HuH-7 (cell line): ENCODE measurements at regions not wholly inside any gene's neighbourhood (a gene's known extent, or its start where the extent isn't known, plus 50 kb on each side); places are given as distances from the start of the nearest gene placed in this dataset.
A peak's percentile ranks its signal among the peaks of the same experiment; 100 is the strongest.

Source experiments
- DNase-seq: peaks from one replicate; pipeline ENCODE4 v3.0.0; 2011; ENCODE audit warnings: low spot score

DNA sequence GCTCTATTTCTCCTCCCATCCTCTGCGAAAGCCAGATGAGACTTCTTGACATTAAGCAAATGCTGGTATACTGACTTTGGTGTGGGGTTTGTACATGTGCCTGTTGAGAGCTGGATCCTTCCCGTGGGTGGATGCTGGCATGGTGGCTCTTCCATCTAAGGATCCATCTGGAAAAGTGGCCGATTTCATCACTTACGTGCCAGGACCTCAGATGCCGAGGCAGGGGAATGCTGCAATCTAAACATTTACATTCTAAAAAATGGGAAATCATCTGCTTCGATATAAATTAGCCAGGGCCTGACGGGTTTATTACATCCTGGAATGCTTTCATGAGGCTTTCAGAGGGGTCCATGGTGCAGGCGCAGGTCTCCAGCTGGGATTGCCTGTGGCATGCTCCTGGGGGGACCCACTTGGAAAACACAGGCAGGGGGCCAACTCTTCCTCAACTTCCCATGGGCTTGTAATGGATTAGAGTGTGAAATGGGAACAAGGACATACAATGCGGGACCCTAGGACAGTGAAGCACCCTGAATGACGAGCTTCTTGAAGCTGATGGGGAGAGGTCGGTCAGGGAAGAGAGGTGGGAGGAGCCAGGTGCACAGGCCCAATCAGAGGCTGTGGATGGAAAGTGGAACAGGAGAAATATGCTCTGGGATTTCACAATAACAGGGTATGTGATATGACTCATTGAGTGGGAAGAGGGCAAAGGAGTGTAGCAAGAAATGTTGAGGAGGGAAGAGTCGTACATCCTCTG is 105.5 kb upstream of the PITX1 start:
- peak; percentile 58 for DNase-seq

DNA sequence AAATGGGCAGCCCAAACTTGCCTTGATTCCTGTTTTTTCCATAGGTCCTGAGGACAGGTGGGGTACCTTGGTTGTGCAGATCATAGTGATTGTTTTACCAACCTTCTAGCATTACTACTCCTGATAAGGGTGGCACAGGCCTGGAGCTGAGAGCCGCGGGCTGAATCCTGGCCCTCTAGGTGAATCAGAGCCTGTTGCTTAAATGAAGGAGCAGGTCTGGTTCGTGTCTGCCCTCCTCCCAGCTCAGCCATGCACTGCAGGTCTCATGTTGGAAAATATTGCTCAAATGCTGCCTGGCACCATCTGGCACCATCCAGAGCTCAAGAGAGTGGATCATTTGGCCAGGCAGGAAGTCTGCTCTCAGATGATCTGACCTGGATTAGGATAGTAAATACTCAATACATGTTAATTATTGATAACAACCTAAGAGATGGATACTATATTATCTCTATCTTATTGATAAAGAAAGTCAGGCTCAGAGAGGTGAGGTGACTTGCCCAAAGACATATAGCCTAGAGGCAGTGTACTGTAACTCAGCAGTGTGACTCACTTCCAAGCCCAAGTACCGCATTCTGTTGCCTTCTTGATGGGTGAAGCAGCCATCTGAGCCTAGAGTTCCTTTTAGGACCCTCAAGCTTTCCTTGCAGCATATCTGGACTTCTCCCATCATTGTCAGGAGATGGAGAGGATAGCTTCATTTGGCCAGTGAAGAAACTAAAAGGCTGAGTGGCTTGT is 104.3 kb upstream of the PITX1 start:
- DNase-seq = no peak

DNA sequence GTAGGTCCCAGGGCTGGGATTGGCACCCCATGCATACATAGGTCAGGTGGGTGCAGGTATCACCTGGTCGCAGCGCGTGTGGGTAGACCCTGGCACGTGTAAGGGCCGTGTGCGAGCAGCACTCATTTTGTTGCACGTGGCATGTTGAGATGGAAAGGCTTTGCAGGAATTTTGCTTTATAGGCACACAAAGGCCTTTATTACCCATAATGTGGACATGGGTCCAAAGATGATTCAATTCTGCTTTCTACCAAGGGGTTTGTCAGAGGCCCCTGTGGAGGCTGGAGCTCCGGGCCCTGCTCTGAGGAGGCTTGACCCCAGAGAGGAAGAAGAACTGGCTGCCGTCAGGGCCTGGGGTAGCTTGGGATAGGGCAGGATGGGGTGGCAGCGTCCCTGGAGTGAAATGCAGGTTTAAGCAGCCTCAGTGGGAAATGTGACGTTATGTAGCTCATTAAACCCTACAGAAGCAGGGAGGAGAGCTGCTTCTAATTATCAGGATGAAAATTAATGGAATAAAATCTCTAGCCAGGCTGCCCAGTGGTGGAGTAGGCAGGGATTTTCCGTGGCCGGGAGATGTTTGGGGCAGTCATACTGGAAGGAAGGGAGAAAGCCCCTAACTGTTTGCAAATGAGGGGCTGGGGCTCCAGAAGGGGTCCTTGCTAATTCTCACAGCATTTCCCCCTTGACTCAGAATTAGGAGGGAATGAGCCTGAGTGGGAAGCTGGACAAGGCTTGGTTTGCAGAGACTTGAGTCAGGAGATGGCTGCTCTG is 103.3 kb upstream of the PITX1 start:
- no peak for DNase-seq

DNA sequence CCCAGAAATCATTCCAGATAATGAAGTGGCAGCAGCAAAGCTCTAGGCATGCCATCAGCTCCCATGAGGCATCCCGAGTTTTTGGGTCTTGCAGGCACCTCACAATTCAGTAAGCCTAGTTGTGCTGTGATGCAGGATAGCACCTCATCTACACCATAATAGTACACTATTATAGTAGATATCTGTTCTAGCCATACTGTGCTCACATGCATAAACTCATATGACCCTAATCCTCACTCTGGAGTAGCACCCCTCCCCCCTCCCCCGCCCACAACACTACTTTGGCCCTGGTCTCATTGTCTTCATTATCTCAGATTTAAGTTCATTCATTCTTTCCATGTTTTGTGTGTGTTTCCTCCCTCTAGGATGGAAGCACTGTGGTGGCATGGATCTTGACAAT is 102.5 kb upstream of the PITX1 start:
- DNase-seq = no peak

DNA sequence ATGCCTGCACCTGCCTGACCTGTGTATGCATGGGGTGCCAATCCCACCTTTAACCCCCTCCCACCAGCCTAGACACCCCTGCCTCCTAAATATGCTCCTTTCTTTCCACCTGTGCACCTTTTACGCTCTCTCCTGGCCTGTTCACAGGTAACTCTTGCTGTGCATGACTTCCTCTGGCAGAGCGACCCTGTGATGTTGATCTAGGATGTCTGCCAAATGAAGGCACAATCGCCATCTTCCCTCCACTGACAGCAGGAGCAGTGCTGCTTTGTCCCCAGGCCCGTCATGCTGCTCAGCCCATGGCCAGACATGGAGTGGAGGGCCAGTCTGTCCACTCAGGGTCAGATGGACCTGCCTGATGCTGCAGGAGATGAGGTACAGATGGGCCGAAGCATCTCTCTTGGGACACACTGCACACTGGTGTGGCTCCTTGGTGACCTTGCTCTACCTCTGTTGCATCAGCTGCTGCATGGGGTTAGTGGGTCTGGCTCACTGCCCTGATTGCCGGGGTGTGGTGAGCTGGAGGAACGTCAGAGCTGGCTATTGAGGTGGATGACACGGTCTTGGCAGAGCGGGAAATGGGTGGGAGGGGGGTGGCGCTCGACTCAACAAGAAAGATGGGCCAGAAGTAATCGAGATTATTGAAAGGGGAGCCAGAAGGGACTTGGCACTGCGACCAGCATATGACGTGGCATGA is 101.7 kb upstream of the PITX1 start:
- no peak for DNase-seq

DNA sequence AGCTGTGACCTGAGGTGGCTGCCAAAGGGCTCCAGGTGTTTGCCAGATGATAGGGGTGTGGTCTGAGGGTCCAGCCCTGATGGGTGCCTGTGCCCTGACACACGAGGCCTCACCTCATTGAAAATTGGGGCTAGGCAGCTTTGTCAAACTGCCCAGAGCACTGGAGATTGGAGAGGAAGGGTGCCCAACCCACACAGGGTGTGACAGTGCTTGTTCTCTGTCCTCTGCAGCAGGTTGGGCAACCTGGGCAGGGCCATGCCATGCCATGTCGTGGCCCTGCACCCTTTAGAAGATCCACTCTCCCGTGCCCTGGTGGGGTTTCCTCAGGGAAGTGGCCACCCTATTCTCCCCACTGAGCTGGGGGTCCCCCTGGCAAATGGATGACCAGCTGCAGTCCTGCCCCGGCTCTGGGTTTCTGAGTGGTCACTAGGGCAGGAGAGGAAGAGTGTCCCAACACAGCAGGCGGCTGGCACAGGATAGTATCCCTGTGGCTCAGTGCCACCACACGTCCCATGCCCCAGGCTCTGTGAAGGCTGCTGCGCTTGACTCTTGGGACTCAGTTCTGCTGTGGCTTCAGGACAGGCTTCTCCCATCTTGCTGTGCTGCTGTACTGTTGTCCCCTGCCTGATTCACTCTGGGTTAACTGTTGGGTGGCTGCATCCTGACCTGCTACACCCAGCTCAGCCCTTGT is 100.8 kb upstream of the PITX1 start:
- DNase-seq = no peak

DNA sequence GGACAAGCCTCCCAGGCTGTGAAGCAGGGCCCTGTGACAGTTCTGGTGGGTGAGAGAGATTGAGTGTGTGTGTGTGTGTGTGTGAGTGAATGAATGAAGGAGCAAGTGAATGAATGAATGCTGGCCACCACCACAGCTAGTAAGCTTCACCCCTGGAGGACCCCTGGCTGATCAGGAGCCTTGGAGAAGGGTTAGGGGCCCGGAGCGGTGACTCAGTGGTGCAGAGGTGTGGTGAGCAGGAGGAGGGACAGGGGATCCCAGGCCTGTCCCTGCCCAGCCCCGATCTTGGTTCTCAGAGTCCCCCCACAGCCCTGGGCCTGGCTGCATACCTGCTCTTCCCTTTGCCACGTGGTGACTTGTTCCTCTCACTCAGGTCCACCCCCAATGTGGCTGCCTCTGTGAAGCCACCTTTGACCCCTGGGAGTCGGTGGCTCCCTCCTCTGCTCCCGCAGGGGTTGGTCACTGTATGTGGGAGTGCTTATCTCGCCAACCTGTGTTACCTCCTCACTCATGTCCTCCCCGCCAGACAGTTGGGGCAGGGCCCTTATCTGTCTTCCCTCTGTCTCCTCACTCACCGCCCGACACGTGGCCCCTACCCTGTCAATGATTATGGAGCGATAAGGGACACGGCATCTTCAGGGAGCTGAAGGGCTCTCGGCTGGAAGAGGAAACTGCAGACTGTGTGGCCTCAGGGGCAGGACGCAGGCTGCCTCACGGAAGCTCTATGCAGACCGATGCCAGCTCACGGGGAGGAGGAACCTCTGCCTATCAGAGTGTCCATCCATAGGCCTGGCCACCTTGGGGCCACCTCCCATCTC is 99.9 kb upstream of the PITX1 start:
- DNase-seq = peak; percentile 51

DNA sequence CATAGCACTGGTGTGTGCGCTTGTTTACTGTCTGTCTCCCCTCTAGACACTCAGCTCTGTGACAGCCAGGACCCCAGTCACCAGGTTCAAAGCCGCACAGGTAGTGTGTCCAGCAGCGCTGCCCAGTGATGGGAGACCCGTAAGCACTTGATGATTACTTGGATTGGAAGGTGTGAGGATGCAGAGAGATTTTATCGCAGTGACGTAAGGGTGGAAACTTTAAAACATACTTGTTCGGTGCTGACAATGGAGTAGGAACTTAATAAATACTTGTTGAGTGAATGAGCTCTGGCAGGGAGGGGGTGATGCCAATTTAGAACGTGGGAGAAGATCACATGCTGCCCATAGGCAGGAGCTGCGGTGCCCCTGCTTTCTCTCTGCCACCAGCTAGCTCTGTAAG is 99.2 kb upstream of the PITX1 start:
- no peak for DNase-seq

DNA sequence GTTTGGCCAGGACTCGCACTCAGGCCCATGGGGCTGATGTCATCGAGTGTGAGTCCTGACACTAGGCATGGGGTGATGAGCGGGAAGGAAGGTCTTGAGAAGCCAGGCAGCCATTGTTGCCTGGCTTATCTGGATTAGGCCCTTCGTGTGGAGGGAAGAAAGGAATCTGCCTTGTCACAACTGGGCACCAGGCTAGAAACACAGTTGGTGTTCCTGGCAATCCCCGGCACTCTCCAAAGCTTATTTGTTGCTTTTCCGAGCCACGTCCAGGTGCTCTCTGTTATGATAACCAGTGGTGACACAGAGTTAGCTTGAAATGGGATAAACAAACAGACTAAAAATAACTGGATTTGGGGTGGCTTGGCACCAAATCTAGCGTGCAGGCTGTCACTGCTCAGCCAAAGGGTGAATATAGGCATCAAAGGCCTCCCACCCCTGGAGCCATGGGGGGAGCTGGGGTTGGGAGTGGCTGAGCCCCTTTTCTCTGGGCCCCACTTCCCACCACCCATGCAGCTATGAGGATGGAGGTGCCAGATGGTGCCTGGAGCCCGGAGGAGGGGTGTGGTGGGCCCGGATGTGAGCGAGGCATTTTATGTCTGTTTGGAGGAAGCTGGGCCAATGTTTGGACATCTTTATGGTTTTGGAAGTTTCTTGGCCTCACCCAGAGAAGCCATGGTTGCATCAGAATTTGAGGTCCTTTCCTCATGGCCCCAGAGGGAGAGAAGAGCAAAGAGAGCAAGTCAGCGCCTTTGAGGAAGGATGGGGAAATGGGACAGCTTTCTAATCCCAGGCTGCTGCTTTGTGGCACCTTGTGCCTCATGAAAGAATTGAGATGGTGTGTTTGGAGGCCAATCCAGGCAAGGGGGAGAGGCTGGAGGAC is 98.0 kb upstream of the PITX1 start:
- no peak for DNase-seq

DNA sequence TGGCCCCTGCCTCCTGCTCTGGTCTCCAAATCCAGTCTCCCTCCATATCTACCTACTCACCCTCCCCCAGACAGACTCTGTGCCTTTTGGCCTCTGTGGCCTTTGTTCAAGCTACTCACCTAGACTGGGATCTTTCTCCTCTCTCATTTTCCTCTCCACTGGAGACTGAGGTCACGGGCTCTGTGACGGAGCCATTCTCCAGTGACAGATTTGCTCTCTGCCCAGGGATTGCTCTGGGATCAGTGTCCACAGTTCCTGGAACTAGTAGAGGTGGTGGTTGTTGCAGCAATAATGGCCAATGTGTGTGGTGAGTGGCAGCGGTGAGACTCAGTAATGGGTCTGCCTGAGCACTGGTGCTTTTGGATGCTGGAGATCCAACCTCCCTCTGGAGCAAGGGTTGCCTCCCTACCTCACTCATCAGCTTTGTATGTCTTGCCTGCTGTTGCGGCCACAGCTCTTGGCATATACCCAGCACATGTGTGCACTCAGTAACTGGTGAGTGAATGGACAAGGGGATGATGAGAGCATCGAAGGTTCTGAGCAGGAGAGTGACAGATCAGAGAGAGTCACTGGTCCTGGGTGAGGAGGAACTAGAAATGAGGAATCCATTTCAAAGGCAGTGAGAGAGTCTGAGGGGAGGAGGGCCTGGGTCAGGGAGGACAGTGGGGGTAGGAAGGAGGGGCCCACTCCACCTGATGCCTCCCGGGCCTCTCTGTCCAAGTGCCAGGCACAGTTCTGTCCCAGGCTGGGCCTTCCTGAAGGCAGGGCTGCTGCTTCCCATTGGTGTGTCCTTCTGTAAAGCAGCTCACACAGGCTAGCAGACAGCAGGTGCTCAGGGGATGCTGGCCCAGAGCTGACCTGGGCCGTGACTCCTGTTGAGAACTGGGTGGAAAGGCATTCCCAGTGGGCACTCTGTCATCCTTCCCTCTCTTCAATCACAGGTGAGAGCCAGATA is 96.5 kb upstream of the PITX1 start:
- DNase-seq = no peak

DNA sequence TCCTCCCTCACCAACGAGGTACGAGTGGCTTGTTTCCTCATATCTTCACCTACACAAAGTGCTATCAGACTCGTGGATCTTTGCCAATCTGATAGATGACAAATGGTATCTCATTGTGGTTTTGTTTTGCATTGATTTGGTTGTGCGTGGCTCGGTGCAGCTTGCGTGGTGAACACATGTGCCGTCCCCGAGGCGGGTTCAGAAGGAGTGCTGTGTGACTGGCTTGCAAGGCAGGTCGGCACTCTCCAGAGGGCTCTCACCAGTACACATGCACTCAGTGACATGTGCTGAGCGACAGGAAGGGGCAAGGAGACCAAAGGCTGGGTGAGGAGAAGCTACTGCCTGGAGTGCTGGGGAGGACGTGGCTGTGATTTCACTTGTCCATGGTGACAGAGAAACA is 95.3 kb upstream of the PITX1 start:
- no peak for DNase-seq

DNA sequence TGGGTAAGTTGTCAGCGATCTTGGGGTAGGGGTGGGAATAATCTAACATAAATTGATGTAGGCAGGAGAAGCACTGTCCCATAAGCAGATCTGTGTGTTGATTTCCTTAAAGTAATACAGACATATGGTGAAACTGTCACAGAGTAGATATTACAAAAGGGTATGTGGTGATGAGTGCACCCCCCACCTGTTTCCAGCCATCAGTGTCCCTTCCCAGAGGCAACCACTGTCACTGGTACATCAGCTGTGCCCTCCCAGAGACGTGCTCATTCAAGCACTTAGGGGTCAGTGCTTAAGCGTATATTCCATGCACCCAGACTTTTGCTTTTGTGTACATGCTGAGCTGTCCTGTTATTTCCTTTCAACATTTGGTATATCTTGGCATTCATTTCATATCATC is 94.3 kb upstream of the PITX1 start:
- no peak for DNase-seq

DNA sequence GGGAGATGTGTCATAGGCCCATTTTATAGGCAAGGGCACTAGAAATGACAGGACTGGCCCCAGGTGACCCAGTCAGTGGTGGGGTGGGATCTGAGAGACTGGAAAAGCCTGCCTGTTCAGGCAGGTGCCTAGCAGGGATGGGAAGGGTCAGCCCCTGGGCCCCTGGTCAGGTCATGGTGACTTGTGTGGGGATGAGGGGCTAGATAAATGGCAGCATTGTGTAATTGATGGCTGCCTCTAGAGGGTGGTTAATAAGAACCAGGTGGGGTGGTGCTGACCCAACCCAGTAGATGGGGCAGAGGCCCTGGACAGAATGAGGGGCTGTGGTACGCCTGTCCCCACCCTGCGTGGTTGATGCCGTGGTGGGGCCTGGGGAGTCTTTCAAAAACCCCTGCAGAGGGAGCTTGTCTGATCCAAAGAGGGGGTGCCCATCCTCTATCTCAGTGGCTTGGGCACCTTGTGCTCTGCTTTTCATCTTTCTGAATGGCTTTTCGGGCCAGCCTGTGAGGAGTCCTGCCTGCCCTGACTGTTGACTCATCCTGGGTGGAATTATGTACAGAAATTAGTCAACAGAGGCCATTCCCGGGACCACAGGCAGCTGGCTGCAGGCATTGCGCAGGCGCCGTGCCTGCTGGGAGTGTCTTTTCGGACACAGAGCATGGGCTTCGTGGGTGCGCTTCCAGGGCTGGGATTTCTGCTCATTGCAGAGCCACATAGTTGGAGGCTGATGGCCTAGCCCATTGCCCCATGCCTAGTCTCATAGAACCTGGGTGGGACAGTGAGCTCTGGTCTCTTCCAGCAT is 93.6 kb upstream of the PITX1 start:
- DNase-seq = no peak

DNA sequence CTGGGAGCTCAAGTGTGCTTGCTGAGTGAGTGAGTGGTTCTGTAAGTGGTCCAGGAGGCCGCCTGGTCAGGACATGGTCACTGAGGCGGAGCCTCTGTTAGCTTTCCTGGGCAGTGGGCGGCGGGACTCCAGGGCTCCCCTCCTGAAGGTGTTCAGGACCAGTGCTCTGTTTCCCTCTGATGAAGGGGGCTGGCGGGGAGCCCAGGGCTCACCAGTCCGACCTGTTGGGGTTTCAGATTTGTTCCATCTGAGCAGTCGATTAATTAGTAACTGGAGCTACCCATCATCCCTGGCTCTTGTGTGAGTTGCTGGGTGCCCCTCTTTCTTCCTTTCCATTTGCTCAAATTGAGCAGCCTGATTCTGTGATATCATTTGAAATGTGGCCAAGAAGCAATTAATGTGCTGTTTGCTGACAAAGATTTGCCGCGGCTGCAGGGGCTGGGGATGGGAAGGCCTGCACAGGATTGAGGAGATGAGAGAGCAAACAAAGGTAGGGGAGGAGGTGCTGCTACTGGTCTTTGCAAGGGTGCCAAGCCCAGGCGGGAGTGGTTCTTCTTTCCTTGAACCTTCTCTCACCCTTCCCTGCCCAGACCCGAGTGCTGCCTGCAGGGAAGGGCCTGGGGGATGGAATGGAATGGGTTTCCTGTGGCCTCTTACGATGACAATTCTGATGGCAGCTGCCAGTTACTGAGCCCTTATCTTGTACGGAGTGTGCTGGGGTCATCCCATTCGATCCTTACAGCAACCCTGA is 92.8 kb upstream of the PITX1 start:
- DNase-seq = no peak

DNA sequence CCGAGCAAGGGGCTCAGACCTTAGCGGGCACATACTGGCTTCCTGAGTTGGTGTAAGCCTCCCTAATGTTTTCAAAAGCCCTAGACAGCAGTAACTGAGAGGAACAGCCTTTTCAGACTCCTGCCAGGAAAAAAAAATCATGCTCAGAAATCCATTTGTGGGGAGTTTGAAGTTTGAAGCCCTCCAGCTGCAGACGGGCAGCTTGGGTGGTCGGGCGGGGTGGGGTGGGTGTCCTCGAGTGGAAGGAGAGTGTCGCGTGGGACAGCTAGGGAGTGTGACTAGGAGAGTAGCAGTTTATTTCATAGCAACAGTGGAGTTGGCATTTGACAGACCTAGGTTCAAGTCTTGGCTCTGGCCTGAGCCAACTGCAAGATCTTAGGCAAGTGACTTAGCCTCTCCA is 90.7 kb upstream of the PITX1 start:
- no peak for DNase-seq

DNA sequence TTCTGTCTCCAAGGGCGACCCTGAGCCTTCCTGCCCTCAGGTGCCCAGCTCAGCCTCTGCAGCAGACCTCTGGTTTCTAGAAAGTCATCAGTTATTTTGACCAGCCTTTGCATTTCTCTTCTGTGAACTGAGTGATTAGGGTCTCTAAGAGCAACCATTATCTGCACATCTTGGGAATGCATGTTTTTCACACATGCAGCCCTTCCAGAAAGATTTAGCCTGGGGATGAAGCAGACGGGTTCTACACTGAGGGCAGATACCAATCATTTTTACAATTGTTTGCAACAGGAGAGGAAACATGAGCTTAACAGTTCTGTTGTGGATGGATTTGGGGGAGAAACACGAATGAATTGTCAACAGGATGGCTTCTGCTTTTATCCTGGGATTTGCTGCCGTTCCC is 90.1 kb upstream of the PITX1 start:
- no peak for DNase-seq

DNA sequence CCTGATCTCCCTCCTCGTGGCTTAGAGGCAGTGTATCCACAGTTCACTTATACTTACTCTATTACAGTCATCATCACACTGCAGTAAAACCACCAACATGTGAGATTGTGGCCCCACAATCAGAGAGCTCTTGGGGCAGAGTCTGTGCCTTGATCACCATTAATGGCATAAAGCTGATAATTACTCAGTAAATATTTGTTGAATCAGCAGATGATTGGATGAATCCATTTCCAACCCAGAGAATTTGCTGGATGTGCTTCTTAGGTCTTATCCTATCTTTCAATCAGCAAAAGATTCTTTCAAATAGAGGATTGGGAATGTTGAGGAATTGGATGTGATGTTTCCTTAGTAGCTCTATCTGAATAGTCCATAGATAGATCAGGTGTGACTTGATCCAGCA is 88.8 kb upstream of the PITX1 start:
- no peak for DNase-seq
